Loucy (cell line): ENCODE measurements at regions not wholly inside any gene's neighbourhood (a gene's known extent, or its start where the extent isn't known, plus 50 kb on each side); places are given as distances from the start of the nearest gene placed in this dataset.
"Not testable (repeated sequence)": the region's sequence is repeated elsewhere in the genome, so short reads cannot be mapped to it uniquely, and the experiment has no call there.

Experiments
- H2AFZ ChIP-seq: fragments of 200-600 bp; sonication (generic); 2 replicates; pipeline ENCODE4 v1.6.0; 2016; ENCODE audit warnings: antibody characterized with exemption, mild to moderate bottlenecking, low read length, moderate library complexity
- H3F3A ChIP-seq: fragments of 200-600 bp; 2 replicates; pipeline ENCODE4 v1.6.0; 2016; ENCODE audit warnings: antibody characterized with exemption, low read depth, mild to moderate bottlenecking
- H3K27me3 ChIP-seq: fragments of 200-600 bp; sonication (generic); 2 replicates; pipeline ENCODE4 v1.6.1; 2014; ENCODE audit warnings: low read length, mild to moderate bottlenecking; ENCODE audit not compliant: insufficient read depth, poor library complexity, severe bottlenecking
- H3K36me3 ChIP-seq: fragments of 200-600 bp; sonication (generic); 2 replicates; pipeline ENCODE4 v1.6.1; 2016; ENCODE audit warnings: low read length; ENCODE audit not compliant: insufficient read depth
- H3K4me1 ChIP-seq: fragments of 200-600 bp; sonication (generic); 2 replicates; pipeline ENCODE4 v1.5.1; 2014; ENCODE audit warnings: low read length, mild to moderate bottlenecking; ENCODE audit not compliant: insufficient read depth, poor library complexity, severe bottlenecking
- H3K4me2 ChIP-seq: fragments of 200-600 bp; sonication (generic); 2 replicates; pipeline ENCODE4 v1.6.0; 2014; ENCODE audit warnings: antibody characterized with exemption, low read length, low read depth, mild to moderate bottlenecking; ENCODE audit not compliant: poor library complexity, severe bottlenecking
- H3K4me3 ChIP-seq: fragments of 200-600 bp; sonication (generic); 2 replicates; pipeline ENCODE4 v1.5.1; 2014; ENCODE audit warnings: low read length, mild to moderate bottlenecking, mixed read lengths; ENCODE audit not compliant: poor library complexity, severe bottlenecking
- H3K79me2 ChIP-seq: fragments of 200-600 bp; sonication (generic); 2 replicates; pipeline ENCODE4 v1.6.1; 2014; ENCODE audit warnings: low read length; ENCODE audit not compliant: insufficient read depth
- H3K9ac ChIP-seq: fragments of 200-600 bp; sonication (generic); 2 replicates; pipeline ENCODE4 v1.6.0; 2014; ENCODE audit warnings: mild to moderate bottlenecking, low read depth, low read length, moderate library complexity; ENCODE audit not compliant: poor library complexity, severe bottlenecking
- H3K9me2 ChIP-seq: fragments of 200-600 bp; sonication (generic); replicated peaks from 2 replicates; pipeline ENCODE4 v1.6.1; 2016; ENCODE audit warnings: low read depth, low read length, mixed read lengths
- H3K9me3 ChIP-seq: fragments of 200-600 bp; sonication (generic); 2 replicates; pipeline ENCODE4 v1.6.1; 2014; ENCODE audit warnings: mild to moderate bottlenecking, antibody characterized with exemption, low read length, low read depth; ENCODE audit not compliant: insufficient read depth
- H4K20me1 ChIP-seq: fragments of 200-600 bp; sonication (generic); 2 replicates; pipeline ENCODE4 v1.6.0; 2014; ENCODE audit warnings: antibody characterized with exemption, low read length, mild to moderate bottlenecking; ENCODE audit not compliant: insufficient read depth, poor library complexity, severe bottlenecking
- CTCF ChIP-seq: fragments of 200-600 bp; sonication (generic); conservative IDR thresholded peaks from 2 replicates; pipeline ENCODE4 v1.5.1; 2014; ENCODE audit warnings: mild to moderate bottlenecking, antibody characterized with exemption, low read length
- EZH2phosphoT487 ChIP-seq: fragments of 200-600 bp; IDR thresholded peaks from 2 replicates; pipeline ENCODE4 v1.6.1; 2018; ENCODE audit warnings: antibody characterized with exemption, mild to moderate bottlenecking, moderate library complexity, borderline replicate concordance

DNA sequence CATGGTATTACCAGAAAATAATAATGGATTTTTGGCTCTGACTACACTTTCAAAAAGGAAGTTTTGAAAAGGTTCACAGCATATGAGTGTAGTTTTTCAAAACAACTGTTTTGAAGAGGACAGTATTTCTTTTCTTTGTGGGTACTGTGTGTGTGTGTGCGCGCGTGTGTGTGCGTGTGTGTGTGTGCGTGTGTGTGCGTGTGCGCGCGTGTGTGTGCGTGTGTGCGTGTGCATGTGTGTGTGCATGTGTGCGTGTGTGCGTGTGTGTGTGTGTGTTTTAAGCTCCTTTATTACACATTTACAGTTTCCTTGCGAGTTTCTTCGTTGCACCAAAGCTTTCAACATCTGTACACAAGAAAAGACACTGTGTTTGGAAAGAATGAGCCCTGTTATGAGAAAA, 755.4 kb downstream of the SH3BGRL start:
- H3K79me2 ChIP-seq: no peaks in the 10 kb centered on the region
- H3K27me3 ChIP-seq: no peaks in the 10 kb centered on the region
- H3K4me3 ChIP-seq: no peak overlapping the region
- H3K9ac ChIP-seq: no peak overlapping the region
- no peaks in the 10 kb centered on the region for H3K4me1 ChIP-seq
- H3K9me2 ChIP-seq: no peaks in the 10 kb centered on the region
- no peaks in the 10 kb centered on the region for H3K36me3 ChIP-seq
- no peaks in the 10 kb centered on the region for H3K9me3 ChIP-seq
- H2AFZ ChIP-seq: no peak overlapping the region
- H4K20me1 ChIP-seq: no peaks in the 10 kb centered on the region
- no peaks in the 10 kb centered on the region for H3F3A ChIP-seq
- TF ChIP-seq CTCF: no peak
- TF ChIP-seq EZH2phosphoT487: no peak
- H3K4me2 ChIP-seq: no peak overlapping the region

GRCh38 chrX:81957900-81958545, 756.1 kb downstream of the SH3BGRL start:
- H3K4me2 ChIP-seq: no peak overlapping the region
- H3K4me1 ChIP-seq: no peaks in the 10 kb centered on the region
- no peak overlapping the region for H3K9ac ChIP-seq
- H4K20me1 ChIP-seq: no peaks in the 10 kb centered on the region
- no peak overlapping the region for H2AFZ ChIP-seq
- TF ChIP-seq EZH2phosphoT487 (no peak), CTCF (peak; percentile 58)
- H3K9me3 ChIP-seq: no peaks in the 10 kb centered on the region
- no peaks in the 10 kb centered on the region for H3K9me2 ChIP-seq
- H3K4me3 ChIP-seq: no peak overlapping the region
- no peaks in the 10 kb centered on the region for H3F3A ChIP-seq
- H3K27me3 ChIP-seq: no peaks in the 10 kb centered on the region
- H3K79me2 ChIP-seq: no peaks in the 10 kb centered on the region
- H3K36me3 ChIP-seq: no peaks in the 10 kb centered on the region

- Histone ChIP-seq H3K4me2 (no peak overlapping the region), H2AFZ (no peak overlapping the region), H3K9ac (no peak overlapping the region), H3K4me1 (no peaks in the 10 kb centered on the region), H3K9me2 (no peaks in the 10 kb centered on the region), H3K9me3 (no peaks in the 10 kb centered on the region), H4K20me1 (no peaks in the 10 kb centered on the region), H3K27me3 (no peaks in the 10 kb centered on the region), H3K36me3 (no peaks in the 10 kb centered on the region), H3K79me2 (no peaks in the 10 kb centered on the region), H3K4me3 (no peak overlapping the region), H3F3A (no peaks in the 10 kb centered on the region)
- TF ChIP-seq EZH2phosphoT487: no peak
- no peak for TF ChIP-seq CTCF
Observed at GRCh38 chrX:81959964-81960363, 758.1 kb downstream of the SH3BGRL start.

- H3K4me1 ChIP-seq, H3K27me3 ChIP-seq, H3K9ac ChIP-seq, H4K20me1 ChIP-seq, H3K4me3 ChIP-seq, H2AFZ ChIP-seq, H3F3A ChIP-seq, H3K79me2 ChIP-seq, H3K36me3 ChIP-seq, H3K4me2 ChIP-seq, H3K9me3 ChIP-seq, H3K9me2 ChIP-seq: not testable (repeated sequence)
Observed at GRCh38 chrX:81974413-81974812, 772.5 kb downstream of the SH3BGRL start.
